ENCODE measurements at regions not wholly inside any gene's neighbourhood (a gene's known extent, or its start where the extent isn't known, plus 50 kb on each side); places are given as distances from the start of the nearest gene placed in this dataset.
"Not testable (repeated sequence)": the region's sequence is repeated elsewhere in the genome, so short reads cannot be mapped to it uniquely, and the experiment has no call there.

GRCh38 chr12:124070394-124071074, 97.5 kb downstream of the ZNF664 start:
- H3K4me3 ChIP-seq; H3K36me3 ChIP-seq (ENCODE audit: low read depth); H3K4me1 ChIP-seq (ENCODE audit: low read depth); intact Hi-C loops (cut with DNase I, micrococcal nuclease); DNase-seq; ATAC-seq: not testable (repeated sequence)
- peaks cover 14% of the 10 kb centered on the region for H3K9me3 ChIP-seq

GRCh38 chr12:124071075-124071443, 98.0 kb downstream of the ZNF664 start:
- Histone ChIP-seq H3K4me1 (ENCODE audit: low read depth) (no peaks in the 10 kb centered on the region), H3K36me3 (ENCODE audit: low read depth) (no peaks in the 10 kb centered on the region), H3K4me3 (no peak overlapping the region), H3K9me3 (peaks cover 13% of the 10 kb centered on the region)
- no peak for TF ChIP-seq CTCF (IDR thresholded peaks at IDR 0.05)
- intact Hi-C loops (cut with DNase I, micrococcal nuclease): no loop called here
- no peak for ATAC-seq
- DNase-seq: no peak

- Histone ChIP-seq H3K4me1 (ENCODE audit: low read depth) (no peaks in the 10 kb centered on the region), H3K4me3 (no peak overlapping the region), H3K36me3 (ENCODE audit: low read depth) (no peaks in the 10 kb centered on the region), H3K9me3 (no peaks in the 10 kb centered on the region)
- ATAC-seq (no peak), DNase-seq (no peak)
- intact Hi-C loops (cut with DNase I, micrococcal nuclease): no loop called here
- TF ChIP-seq CTCF (IDR thresholded peaks at IDR 0.05): no peak
These were observed 100.5 kb downstream of the ZNF664 start for GRCh38 chr12:124073356-124074035.

- no peak for DNase-seq
- no peak for ATAC-seq
- Histone ChIP-seq H3K9me3 (no peaks in the 10 kb centered on the region), H3K4me3 (no peak overlapping the region), H3K4me1 (ENCODE audit: low read depth) (no peaks in the 10 kb centered on the region), H3K36me3 (ENCODE audit: low read depth) (no peaks in the 10 kb centered on the region)
- intact Hi-C loops (cut with DNase I, micrococcal nuclease): no loop called here
- no peak for TF ChIP-seq CTCF (IDR thresholded peaks at IDR 0.05)
These were observed 102.8 kb downstream of the ZNF664 start for GRCh38 chr12:124075841-124076240.

GRCh38 chr12:124077701-124078100, 104.7 kb downstream of the ZNF664 start:
- no peaks in the 10 kb centered on the region for H3K9me3 ChIP-seq
- intact Hi-C loops (cut with DNase I, micrococcal nuclease): no loop called here
- no peak overlapping the region for H3K4me3 ChIP-seq
- no peak for DNase-seq
- H3K4me1 ChIP-seq (ENCODE audit: low read depth): no peaks in the 10 kb centered on the region
- TF ChIP-seq CTCF (IDR thresholded peaks at IDR 0.05): no peak
- no peaks in the 10 kb centered on the region for H3K36me3 ChIP-seq (ENCODE audit: low read depth)
- ATAC-seq: no peak

- Histone ChIP-seq H3K4me3 (no peak overlapping the region), H3K9me3 (no peaks in the 10 kb centered on the region), H3K36me3 (ENCODE audit: low read depth) (no peaks in the 10 kb centered on the region), H3K4me1 (ENCODE audit: low read depth) (no peaks in the 10 kb centered on the region)
- no peak for TF ChIP-seq CTCF (IDR thresholded peaks at IDR 0.05)
- no peak for DNase-seq
- intact Hi-C loops (cut with DNase I, micrococcal nuclease): no loop called here
- ATAC-seq: no peak
These were observed 105.8 kb downstream of the ZNF664 start for GRCh38 chr12:124078800-124079199.
